ENCODE measurements at regions not wholly inside any gene's neighbourhood (a gene's known extent, or its start where the extent isn't known, plus 50 kb on each side); places are given as distances from the start of the nearest gene placed in this dataset.
"Not testable (repeated sequence)": the region's sequence is repeated elsewhere in the genome, so short reads cannot be mapped to it uniquely, and the experiment has no call there.

GRCh38 chr2:224098481-224099230 lies 59.6 kb upstream of the SERPINE2 start:
- no peaks in the 10 kb centered on the region for H3K27me3 ChIP-seq (ENCODE audit: insufficient read depth, low read length)
- no peaks in the 10 kb centered on the region for H3K36me3 ChIP-seq (ENCODE audit: insufficient read depth, low read length)
- Mint-ChIP-seq H3K4me3 (ENCODE audit: unreplicated experiment) (no peak overlapping the region), H3K9me3 (ENCODE audit: unreplicated experiment) (peaks cover 7% of the 10 kb centered on the region), H3K27me3 (ENCODE audit: low read depth, unreplicated experiment) (no peaks in the 10 kb centered on the region), H3K4me1 (ENCODE audit: low read depth, unreplicated experiment) (peaks cover 18% of the 10 kb centered on the region), H3K27ac (ENCODE audit: unreplicated experiment) (no peak overlapping the region), H3K36me3 (ENCODE audit: low read depth, unreplicated experiment) (peaks cover 1% of the 10 kb centered on the region)
- H3K9ac ChIP-seq (ENCODE audit: low read length): no peak overlapping the region
- no peak overlapping the region for H3K4me2 ChIP-seq (ENCODE audit: low read length)
- H3K4me3 ChIP-seq (ENCODE audit: insufficient read depth, low read depth, low read length): no peak overlapping the region
- peak; percentile 13 for FAIRE-seq
- H3K9me3 ChIP-seq (ENCODE audit: insufficient read depth, low read depth, low read length): no peaks in the 10 kb centered on the region
- H3K79me2 ChIP-seq (ENCODE audit: insufficient read depth, low read length): no peaks in the 10 kb centered on the region
- no peak for DNase-seq (ENCODE audit: low read depth)
- peaks cover 14% of the 10 kb centered on the region for H3K4me1 ChIP-seq (ENCODE audit: insufficient read depth, low read length)
- no peak overlapping the region for H3K27ac ChIP-seq (ENCODE audit: low read depth, low read length)
- no peak for TF ChIP-seq EZH2 (IDR thresholded peaks at IDR 0.05; ENCODE audit: insufficient read depth, low read length)
- TF ChIP-seq, protein P1, sequence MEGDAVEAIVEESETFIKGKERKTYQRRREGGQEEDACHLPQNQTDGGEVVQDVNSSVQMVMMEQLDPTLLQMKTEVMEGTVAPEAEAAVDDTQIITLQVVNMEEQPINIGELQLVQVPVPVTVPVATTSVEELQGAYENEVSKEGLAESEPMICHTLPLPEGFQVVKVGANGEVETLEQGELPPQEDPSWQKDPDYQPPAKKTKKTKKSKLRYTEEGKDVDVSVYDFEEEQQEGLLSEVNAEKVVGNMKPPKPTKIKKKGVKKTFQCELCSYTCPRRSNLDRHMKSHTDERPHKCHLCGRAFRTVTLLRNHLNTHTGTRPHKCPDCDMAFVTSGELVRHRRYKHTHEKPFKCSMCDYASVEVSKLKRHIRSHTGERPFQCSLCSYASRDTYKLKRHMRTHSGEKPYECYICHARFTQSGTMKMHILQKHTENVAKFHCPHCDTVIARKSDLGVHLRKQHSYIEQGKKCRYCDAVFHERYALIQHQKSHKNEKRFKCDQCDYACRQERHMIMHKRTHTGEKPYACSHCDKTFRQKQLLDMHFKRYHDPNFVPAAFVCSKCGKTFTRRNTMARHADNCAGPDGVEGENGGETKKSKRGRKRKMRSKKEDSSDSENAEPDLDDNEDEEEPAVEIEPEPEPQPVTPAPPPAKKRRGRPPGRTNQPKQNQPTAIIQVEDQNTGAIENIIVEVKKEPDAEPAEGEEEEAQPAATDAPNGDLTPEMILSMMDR (IDR thresholded peaks at IDR 0.05; ENCODE audit: insufficient read depth, low read depth, low read length): no peak
- H4K20me1 ChIP-seq (ENCODE audit: insufficient read depth, low read length): no peaks in the 10 kb centered on the region
- H2AFZ ChIP-seq (ENCODE audit: low read depth, low read length): no peak overlapping the region

- H3K27me3 ChIP-seq (ENCODE audit: insufficient read depth, low read length): no peaks in the 10 kb centered on the region
- H3K79me2 ChIP-seq (ENCODE audit: insufficient read depth, low read length): no peaks in the 10 kb centered on the region
- H3K9ac ChIP-seq (ENCODE audit: low read length): no peak overlapping the region
- TF ChIP-seq, protein P1 (IDR thresholded peaks at IDR 0.05; ENCODE audit: insufficient read depth, low read depth, low read length): no peak
- TF ChIP-seq EZH2 (IDR thresholded peaks at IDR 0.05; ENCODE audit: insufficient read depth, low read length): no peak
- H3K4me1 ChIP-seq (ENCODE audit: insufficient read depth, low read length): no peaks in the 10 kb centered on the region
- H4K20me1 ChIP-seq (ENCODE audit: insufficient read depth, low read length): no peaks in the 10 kb centered on the region
- no peaks in the 10 kb centered on the region for H3K36me3 ChIP-seq (ENCODE audit: insufficient read depth, low read length)
- no peak overlapping the region for H3K4me3 Mint-ChIP-seq (ENCODE audit: unreplicated experiment)
- no peak for FAIRE-seq
- no peak overlapping the region for H3K4me3 ChIP-seq (ENCODE audit: insufficient read depth, low read depth, low read length)
- H3K4me2 ChIP-seq (ENCODE audit: low read length): no peak overlapping the region
- no peaks in the 10 kb centered on the region for H3K9me3 ChIP-seq (ENCODE audit: insufficient read depth, low read depth, low read length)
- H3K27ac ChIP-seq (ENCODE audit: low read depth, low read length): no peak overlapping the region
- peaks cover 2% of the 10 kb centered on the region for H3K4me1 Mint-ChIP-seq (ENCODE audit: low read depth, unreplicated experiment)
- no peak overlapping the region for H2AFZ ChIP-seq (ENCODE audit: low read depth, low read length)
- H3K27me3 Mint-ChIP-seq (ENCODE audit: low read depth, unreplicated experiment): no peaks in the 10 kb centered on the region
- no peaks in the 10 kb centered on the region for H3K36me3 Mint-ChIP-seq (ENCODE audit: low read depth, unreplicated experiment)
- no peak overlapping the region for H3K27ac Mint-ChIP-seq (ENCODE audit: unreplicated experiment)
- H3K9me3 Mint-ChIP-seq (ENCODE audit: unreplicated experiment): peaks cover 9% of the 10 kb centered on the region
- no peak for DNase-seq (ENCODE audit: low read depth)
These were observed 55.3 kb upstream of the SERPINE2 start for GRCh38 chr2:224094413-224094812.

GRCh38 chr2:224091671-224092070 lies 52.6 kb upstream of the SERPINE2 start:
- H3K36me3 Mint-ChIP-seq (ENCODE audit: low read depth, unreplicated experiment); H3K27ac Mint-ChIP-seq (ENCODE audit: unreplicated experiment); H3K27ac ChIP-seq (ENCODE audit: low read depth, low read length); H3K4me3 ChIP-seq (ENCODE audit: insufficient read depth, low read depth, low read length); H3K27me3 ChIP-seq (ENCODE audit: insufficient read depth, low read length); FAIRE-seq; H3K9me3 Mint-ChIP-seq (ENCODE audit: unreplicated experiment); DNase-seq (ENCODE audit: low read depth); H3K4me1 ChIP-seq (ENCODE audit: insufficient read depth, low read length); H3K79me2 ChIP-seq (ENCODE audit: insufficient read depth, low read length); H3K4me1 Mint-ChIP-seq (ENCODE audit: low read depth, unreplicated experiment); H3K4me2 ChIP-seq (ENCODE audit: low read length); H3K36me3 ChIP-seq (ENCODE audit: insufficient read depth, low read length); H2AFZ ChIP-seq (ENCODE audit: low read depth, low read length); H3K9ac ChIP-seq (ENCODE audit: low read length); H4K20me1 ChIP-seq (ENCODE audit: insufficient read depth, low read length); H3K9me3 ChIP-seq (ENCODE audit: insufficient read depth, low read depth, low read length); H3K27me3 Mint-ChIP-seq (ENCODE audit: low read depth, unreplicated experiment); H3K4me3 Mint-ChIP-seq (ENCODE audit: unreplicated experiment): not testable (repeated sequence)

DNA sequence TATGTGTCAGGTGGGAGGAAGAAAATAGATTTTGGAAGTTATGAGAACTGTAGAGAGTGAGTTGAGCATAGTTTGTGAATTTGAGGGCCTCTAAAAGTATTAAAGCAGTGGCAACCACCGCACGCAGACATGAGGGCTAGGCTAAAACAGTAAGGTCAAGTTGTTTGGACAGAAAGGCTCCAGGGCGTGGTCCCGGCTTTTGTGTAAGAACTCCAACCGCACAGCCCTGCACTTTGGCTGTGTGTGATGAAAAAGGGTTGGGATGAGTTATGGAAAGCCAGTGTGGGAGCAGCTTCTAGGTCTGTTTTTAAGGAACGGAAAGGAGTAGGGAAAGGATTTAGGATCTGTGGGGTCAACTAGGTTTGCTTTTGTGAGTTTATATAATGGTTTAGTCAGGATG lies 50.5 kb upstream of the SERPINE2 start:
- FAIRE-seq; H3K9me3 ChIP-seq (ENCODE audit: insufficient read depth, low read depth, low read length): not testable (repeated sequence)

More for the DNA sequence above, 50.5 kb upstream of the SERPINE2 start:
- not testable (repeated sequence) for H2AFZ ChIP-seq (ENCODE audit: low read depth, low read length); H3K27me3 ChIP-seq (ENCODE audit: insufficient read depth, low read length); H3K36me3 Mint-ChIP-seq (ENCODE audit: low read depth, unreplicated experiment); H3K9ac ChIP-seq (ENCODE audit: low read length); H4K20me1 ChIP-seq (ENCODE audit: insufficient read depth, low read length); H3K9me3 Mint-ChIP-seq (ENCODE audit: unreplicated experiment); H3K79me2 ChIP-seq (ENCODE audit: insufficient read depth, low read length); H3K27ac Mint-ChIP-seq (ENCODE audit: unreplicated experiment); H3K4me3 Mint-ChIP-seq (ENCODE audit: unreplicated experiment); H3K27me3 Mint-ChIP-seq (ENCODE audit: low read depth, unreplicated experiment); H3K27ac ChIP-seq (ENCODE audit: low read depth, low read length); DNase-seq (ENCODE audit: low read depth); H3K4me3 ChIP-seq (ENCODE audit: insufficient read depth, low read depth, low read length); H3K36me3 ChIP-seq (ENCODE audit: insufficient read depth, low read length); H3K4me2 ChIP-seq (ENCODE audit: low read length)
- H3K4me1 Mint-ChIP-seq (ENCODE audit: low read depth, unreplicated experiment): peaks cover 23% of the 10 kb centered on the region
- peaks cover 23% of the 10 kb centered on the region for H3K4me1 ChIP-seq (ENCODE audit: insufficient read depth, low read length)

All from astrocyte (in vitro differentiated cells and primary cell).